Effector memory CD4-positive, alpha-beta T cell (primary cell): ENCODE measurements at regions not wholly inside any gene's neighbourhood (a gene's known extent, or its start where the extent isn't known, plus 50 kb on each side); places are given as distances from the start of the nearest gene placed in this dataset.

Experiments
- DNase-seq, 3 donors: peaks; one replicate each; pipeline ENCODE4 v3.0.0-alpha.2; 2020
- H3K27ac ChIP-seq: 2 replicates; pipeline ENCODE4 v1.7.0; 2013; ENCODE audit warnings: mild to moderate bottlenecking, low read length, moderate library complexity; ENCODE audit not compliant: insufficient read depth, poor library complexity, severe bottlenecking
- H3K27me3 ChIP-seq: replicated peaks from 2 replicates; pipeline ENCODE4 v1.7.0; 2013; ENCODE audit warnings: mild to moderate bottlenecking, low read length; ENCODE audit not compliant: insufficient read depth, control insufficient read depth, poor library complexity, severe bottlenecking
- H3K36me3 ChIP-seq: 2 replicates; pipeline ENCODE4 v1.7.0; 2013; ENCODE audit warnings: mild to moderate bottlenecking, low read length, moderate library complexity; ENCODE audit not compliant: control insufficient read depth, insufficient read depth
- H3K4me1 ChIP-seq: 2 replicates; pipeline ENCODE4 v1.7.0; 2013; ENCODE audit warnings: low read length, mild to moderate bottlenecking; ENCODE audit not compliant: control insufficient read depth, insufficient read depth, poor library complexity, severe bottlenecking
- H3K4me3 ChIP-seq: 2 replicates; pipeline ENCODE4 v1.7.0; 2013; ENCODE audit warnings: low read length, low read depth, mild to moderate bottlenecking; ENCODE audit not compliant: insufficient read depth, poor library complexity, severe bottlenecking
- H3K9me3 ChIP-seq: 2 replicates; pipeline ENCODE4 v1.7.0; 2013; ENCODE audit warnings: mild to moderate bottlenecking, low read length, moderate library complexity; ENCODE audit not compliant: control insufficient read depth

DNA sequence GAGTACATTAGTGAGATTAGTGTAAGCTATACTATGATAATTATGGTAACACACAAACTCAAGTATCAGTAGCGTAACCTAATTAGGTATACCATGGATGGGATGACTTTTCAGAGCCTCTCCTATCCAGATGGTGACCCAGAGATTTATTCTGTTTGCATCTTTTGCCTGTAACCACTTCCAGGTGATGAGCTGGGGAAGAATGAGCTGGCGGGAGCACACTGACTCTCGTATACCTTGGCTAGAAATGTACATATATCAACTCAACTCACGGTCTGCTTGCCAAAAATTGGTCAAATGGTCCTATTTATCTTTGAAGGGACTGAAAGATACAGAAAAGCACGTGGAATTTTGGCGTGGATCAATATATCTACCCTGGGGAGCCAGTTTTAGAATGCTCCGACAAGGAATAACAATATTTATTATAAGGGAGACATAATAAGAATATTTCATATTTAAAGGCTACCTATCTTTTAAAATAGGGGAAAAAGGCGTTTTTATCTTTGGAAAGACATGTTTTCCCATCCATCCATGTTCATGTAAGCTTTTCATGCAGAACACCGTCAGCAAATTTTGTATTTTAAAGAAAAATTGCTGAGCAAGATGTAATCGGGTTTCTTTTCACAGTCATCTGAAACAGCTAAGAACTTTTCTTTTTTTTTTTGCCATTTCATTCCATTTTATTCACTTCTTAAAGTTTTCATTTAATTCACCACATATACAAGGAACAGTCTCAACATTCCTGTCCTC, 502.6 kb upstream of the CBLB start:
- H3K27me3 ChIP-seq, result no peaks in the 10 kb centered on the region
- no peak for DNase-seq
- H3K4me3 ChIP-seq, result no peak overlapping the region
- H3K27ac ChIP-seq, result no peak overlapping the region
- no peaks in the 10 kb centered on the region for H3K4me1 ChIP-seq
- H3K36me3 ChIP-seq, result no peaks in the 10 kb centered on the region
- no peaks in the 10 kb centered on the region for H3K9me3 ChIP-seq

- H3K4me1 ChIP-seq, result no peaks in the 10 kb centered on the region
- H3K27me3 ChIP-seq, result no peaks in the 10 kb centered on the region
- no peak overlapping the region for H3K27ac ChIP-seq
- H3K9me3 ChIP-seq, result no peaks in the 10 kb centered on the region
- H3K4me3 ChIP-seq, result no peak overlapping the region
- no peak for DNase-seq
- H3K36me3 ChIP-seq, result no peaks in the 10 kb centered on the region
Measured at GRCh38 chr3:106371971-106372805, 503.4 kb upstream of the CBLB start.

GRCh38 chr3:106372806-106373190, 504.0 kb upstream of the CBLB start:
- Histone ChIP-seq H3K36me3 (no peaks in the 10 kb centered on the region), H3K27ac (no peak overlapping the region), H3K4me3 (no peak overlapping the region), H3K27me3 (no peaks in the 10 kb centered on the region), H3K4me1 (no peaks in the 10 kb centered on the region), H3K9me3 (no peaks in the 10 kb centered on the region)
- DNase-seq, result no peak

GRCh38 chr3:106376016-106376570, 507.3 kb upstream of the CBLB start:
- no peak overlapping the region for H3K27ac ChIP-seq
- no peak overlapping the region for H3K4me3 ChIP-seq
- no peaks in the 10 kb centered on the region for H3K9me3 ChIP-seq
- no peaks in the 10 kb centered on the region for H3K27me3 ChIP-seq
- no peak for DNase-seq
- no peaks in the 10 kb centered on the region for H3K36me3 ChIP-seq
- H3K4me1 ChIP-seq, result no peaks in the 10 kb centered on the region

DNA sequence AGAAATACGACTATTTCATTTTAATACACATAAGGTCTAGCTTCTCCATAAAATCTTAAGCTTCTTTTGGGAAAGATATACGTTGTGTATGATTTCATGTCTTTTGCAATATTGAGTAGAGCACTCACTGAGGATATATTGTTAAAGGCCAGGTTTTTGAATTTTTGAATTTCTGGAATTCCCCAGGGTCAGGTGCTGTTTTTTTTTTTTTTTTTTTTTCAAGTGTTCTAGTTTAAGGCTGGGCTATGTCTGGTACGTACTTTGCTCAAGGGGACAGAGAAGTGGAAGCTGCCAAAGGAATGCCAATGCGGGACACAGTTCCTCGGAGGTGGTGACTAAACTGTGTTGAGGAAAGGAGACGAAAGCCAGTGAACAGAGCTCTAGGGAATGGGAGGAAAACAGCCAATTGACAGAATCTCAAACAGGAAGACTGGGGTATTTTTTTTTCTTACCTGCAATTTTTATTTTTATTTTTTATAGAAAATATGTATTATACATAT, 510.5 kb upstream of the CBLB start:
- H3K4me1 ChIP-seq, result no peaks in the 10 kb centered on the region
- no peak overlapping the region for H3K4me3 ChIP-seq
- no peaks in the 10 kb centered on the region for H3K27me3 ChIP-seq
- H3K9me3 ChIP-seq, result no peaks in the 10 kb centered on the region
- H3K36me3 ChIP-seq, result no peaks in the 10 kb centered on the region
- DNase-seq, result no peak
- H3K27ac ChIP-seq, result no peak overlapping the region

- no peak for DNase-seq
- H3K36me3 ChIP-seq, result no peaks in the 10 kb centered on the region
- no peaks in the 10 kb centered on the region for H3K4me1 ChIP-seq
- H3K4me3 ChIP-seq, result no peak overlapping the region
- H3K27me3 ChIP-seq, result no peaks in the 10 kb centered on the region
- H3K27ac ChIP-seq, result no peak overlapping the region
- H3K9me3 ChIP-seq, result no peaks in the 10 kb centered on the region
Measured at GRCh38 chr3:106380232-106380631, 511.4 kb upstream of the CBLB start.

DNA sequence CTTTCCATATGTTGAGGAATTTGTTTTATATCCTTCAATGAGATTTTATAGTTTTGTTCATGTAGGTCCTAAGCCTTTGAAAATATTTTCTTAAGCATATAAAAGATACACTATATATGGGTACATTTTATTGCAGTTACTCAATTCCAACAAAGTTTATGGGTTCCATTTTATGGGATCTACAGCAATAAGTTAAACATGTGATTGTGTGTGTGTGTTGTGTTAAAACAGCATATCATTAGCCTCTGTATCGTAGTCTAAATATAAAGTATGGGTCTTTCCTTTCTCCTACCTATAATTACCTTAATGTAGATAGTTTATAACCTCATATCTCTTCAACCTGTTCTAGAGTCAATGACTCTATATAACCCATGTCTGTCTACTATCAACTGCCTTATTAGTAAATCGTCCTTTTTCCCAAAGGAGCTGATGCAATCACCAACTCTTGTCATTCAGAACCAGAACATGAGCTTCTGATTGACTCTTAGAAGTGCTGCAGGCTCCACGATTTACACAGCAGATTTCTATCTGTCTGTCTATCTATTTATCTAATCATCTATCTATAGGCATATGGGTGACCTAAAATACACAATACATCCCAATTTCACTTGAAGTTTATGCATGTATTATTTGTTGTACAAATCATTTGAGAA, 512.6 kb upstream of the CBLB start:
- H3K27me3 ChIP-seq, result no peaks in the 10 kb centered on the region
- no peaks in the 10 kb centered on the region for H3K9me3 ChIP-seq
- no peak overlapping the region for H3K27ac ChIP-seq
- H3K4me1 ChIP-seq, result no peaks in the 10 kb centered on the region
- H3K36me3 ChIP-seq, result no peaks in the 10 kb centered on the region
- DNase-seq, result no peak
- no peak overlapping the region for H3K4me3 ChIP-seq

- Histone ChIP-seq H3K9me3 (no peaks in the 10 kb centered on the region), H3K4me3 (no peak overlapping the region), H3K27me3 (no peaks in the 10 kb centered on the region), H3K36me3 (no peaks in the 10 kb centered on the region), H3K4me1 (no peaks in the 10 kb centered on the region), H3K27ac (no peak overlapping the region)
- DNase-seq, result no peak
Measured at GRCh38 chr3:106381939-106382335, 513.1 kb upstream of the CBLB start.

- Histone ChIP-seq H3K36me3 (no peaks in the 10 kb centered on the region), H3K27ac (no peak overlapping the region), H3K4me3 (no peak overlapping the region), H3K4me1 (no peaks in the 10 kb centered on the region), H3K9me3 (no peaks in the 10 kb centered on the region), H3K27me3 (no peaks in the 10 kb centered on the region)
- DNase-seq, result no peak
Measured at GRCh38 chr3:106386050-106386449, 517.2 kb upstream of the CBLB start.
